Endothelial cell of umbilical vein (primary cell): ENCODE measurements at regions not wholly inside any gene's neighbourhood (a gene's known extent, or its start where the extent isn't known, plus 50 kb on each side); places are given as distances from the start of the nearest gene placed in this dataset.

Experiments used
- CTCF ChIP-seq, 2 donors: IDR thresholded peaks; 1 replicate in 1 of 2; 2 replicates in 1 of 2; pipeline ENCODE4 v1.5.1; 2011; ENCODE audit warnings: low read length in 2 of 2, mild to moderate bottlenecking in 2 of 2, moderate library complexity in 2 of 2, control low read depth in 1 of 2, inconsistent platforms in 1 of 2, low read depth in 1 of 2; ENCODE audit not compliant: insufficient read depth in 1 of 2; ENCODE audit errors: extremely low read depth in 1 of 2
- EZH2 ChIP-seq: IDR thresholded peaks from 2 replicates; pipeline ENCODE4 v1.6.1; 2012; ENCODE audit warnings: borderline replicate concordance, low read depth, mild to moderate bottlenecking, moderate library complexity, low read length, inconsistent platforms; ENCODE audit not compliant: severe bottlenecking
- FOS ChIP-seq: IDR thresholded peaks from 2 replicates; pipeline ENCODE4 v1.6.1; 2011; ENCODE audit warnings: mild to moderate bottlenecking, low read length, moderate library complexity, borderline replicate concordance; ENCODE audit not compliant: insufficient read depth
- GATA2 ChIP-seq: IDR thresholded peaks from 2 replicates; pipeline ENCODE4 v1.7.0; 2011; ENCODE audit warnings: low read depth, mild to moderate bottlenecking, moderate library complexity, mixed read lengths, low read length; ENCODE audit not compliant: insufficient read length, insufficient read depth
- JUN ChIP-seq: IDR thresholded peaks from 2 replicates; pipeline ENCODE4 v1.6.1; 2011; ENCODE audit warnings: borderline replicate concordance, low read depth; ENCODE audit not compliant: insufficient read length, insufficient read depth
- MAX ChIP-seq: IDR thresholded peaks from 2 replicates; pipeline ENCODE4 v1.6.1; 2011; ENCODE audit not compliant: insufficient read depth, insufficient read length
- MYC ChIP-seq: IDR thresholded peaks from one replicate; pipeline ENCODE4 v1.6.1; 2011; ENCODE audit warnings: mild to moderate bottlenecking, low read depth, low read length
- POLR2A ChIP-seq: IDR thresholded peaks from 2 replicates; pipeline ENCODE4 v1.6.1; 2012; ENCODE audit warnings: low read depth, mild to moderate bottlenecking, control low read depth, low read length
- POLR2AphosphoS5 ChIP-seq: IDR thresholded peaks from 2 replicates; pipeline ENCODE4 v1.6.1; 2012; ENCODE audit warnings: low read depth, mild to moderate bottlenecking, control low read depth, low read length, moderate library complexity; ENCODE audit not compliant: insufficient read depth

GRCh38 chr3:144433006-144433405, 461.4 kb downstream of the DIPK2A start:
- TF ChIP-seq CTCF (IDR thresholded peaks at IDR 0.05; ENCODE audit: extremely low read depth in 1 of 2, insufficient read depth in 1 of 2, low read depth in 1 of 2, low read length in 2 of 2) (no peak), POLR2A (no peak), GATA2 (no peak), POLR2AphosphoS5 (no peak), MAX (no peak), MYC (no peak), EZH2 (no peak), JUN (no peak), FOS (no peak)
